Smooth muscle cell (in vitro differentiated cells): ENCODE measurements at regions not wholly inside any gene's neighbourhood (a gene's known extent, or its start where the extent isn't known, plus 50 kb on each side); places are given as distances from the start of the nearest gene placed in this dataset.

ENCODE experiments used
- DNase-seq: peaks from one replicate; lab custom pipeline; 2025; ENCODE audit not compliant: unreplicated experiment; lab: John Stamatoyannopoulos, UW
- H2AFZ ChIP-seq: fragments of 200-600 bp; sonication (generic); 2 replicates; pipeline ENCODE4 v1.6.0; 2016; ENCODE audit warnings: antibody characterized with exemption, low read depth, mild to moderate bottlenecking
- H3F3A ChIP-seq: fragments of 200-600 bp; sonication (generic); 2 replicates; pipeline ENCODE4 v1.6.0; 2017; ENCODE audit warnings: antibody characterized with exemption, low read depth
- H3K27ac ChIP-seq: fragments of 200-600 bp; sonication (generic); 2 replicates; pipeline ENCODE4 v1.5.1; 2016; ENCODE audit warnings: low read depth, mild to moderate bottlenecking
- H3K27me3 ChIP-seq: fragments of 200-600 bp; sonication (generic); 2 replicates; pipeline ENCODE4 v1.6.1; 2016; ENCODE audit warnings: low read depth, mild to moderate bottlenecking
- H3K36me3 ChIP-seq: fragments of 200-600 bp; sonication (generic); 2 replicates; pipeline ENCODE4 v1.5.1; 2016; ENCODE audit warnings: low read depth
- H3K4me1 ChIP-seq: fragments of 200-600 bp; sonication (generic); 2 replicates; pipeline ENCODE4 v1.5.1; 2016; ENCODE audit warnings: low read depth
- H3K4me2 ChIP-seq: fragments of 200-600 bp; sonication (generic); 2 replicates; pipeline ENCODE4 v1.6.0; 2016; ENCODE audit warnings: mild to moderate bottlenecking
- H3K4me3 ChIP-seq: fragments of 200-600 bp; sonication (generic); 2 replicates; pipeline ENCODE4 v1.5.1; 2016; ENCODE audit warnings: mild to moderate bottlenecking
- H3K79me2 ChIP-seq: fragments of 200-600 bp; sonication (generic); 2 replicates; pipeline ENCODE4 v1.6.0; 2016; ENCODE audit warnings: low read depth, mild to moderate bottlenecking
- H3K9ac ChIP-seq: fragments of 200-600 bp; sonication (generic); 2 replicates; pipeline ENCODE4 v1.6.0; 2016; ENCODE audit warnings: low read depth
- H3K9me3 ChIP-seq: fragments of 200-600 bp; sonication (generic); replicated peaks from 2 replicates; pipeline ENCODE4 v1.5.1; 2016; ENCODE audit warnings: low read depth
- H4K20me1 ChIP-seq: fragments of 200-600 bp; sonication (generic); 2 replicates; pipeline ENCODE4 v1.6.0; 2016; ENCODE audit warnings: low read depth
- WGBS: methylation state at CpG from one replicate; pipeline ENCODE4 v1.1.7; 2016; ENCODE audit warnings: low lambda C conversion rate; 5-methylcytosine and 5-hydroxymethylcytosine counted together
- TF ChIP-seq, protein P1 (sequence below): fragments of 200-600 bp; sonication (generic); IDR thresholded peaks from 2 replicates; pipeline ENCODE4 v1.5.1; 2017; ENCODE audit warnings: borderline replicate concordance, mild to moderate bottlenecking, antibody characterized with exemption; ENCODE audit not compliant: insufficient read depth, poor library complexity, severe bottlenecking

DNA sequence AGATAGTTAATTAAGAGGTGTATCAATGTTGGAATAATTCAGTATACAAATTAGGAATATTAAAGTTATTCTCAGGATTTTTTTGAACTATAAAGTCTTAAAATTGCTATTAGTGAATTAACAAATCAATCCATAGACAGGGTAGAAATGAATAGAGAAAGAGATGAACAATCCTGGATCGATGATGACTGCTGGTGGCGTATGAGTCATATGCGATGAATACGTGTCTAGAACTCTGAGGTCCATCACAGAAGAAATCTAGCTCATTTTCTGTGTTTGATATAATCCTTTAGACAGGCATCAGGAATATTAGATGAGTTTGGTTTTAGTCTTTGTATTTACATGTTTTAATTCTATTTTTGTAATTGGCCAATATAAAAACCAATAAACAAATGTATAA is 85.4 kb upstream of the RTL1 start:
- H3K4me3 ChIP-seq = no peak overlapping the region
- H2AFZ ChIP-seq = no peak overlapping the region
- WGBS = 78% methylated on average over 4 of the region's 4 CpGs
- TF ChIP-seq, protein P1, sequence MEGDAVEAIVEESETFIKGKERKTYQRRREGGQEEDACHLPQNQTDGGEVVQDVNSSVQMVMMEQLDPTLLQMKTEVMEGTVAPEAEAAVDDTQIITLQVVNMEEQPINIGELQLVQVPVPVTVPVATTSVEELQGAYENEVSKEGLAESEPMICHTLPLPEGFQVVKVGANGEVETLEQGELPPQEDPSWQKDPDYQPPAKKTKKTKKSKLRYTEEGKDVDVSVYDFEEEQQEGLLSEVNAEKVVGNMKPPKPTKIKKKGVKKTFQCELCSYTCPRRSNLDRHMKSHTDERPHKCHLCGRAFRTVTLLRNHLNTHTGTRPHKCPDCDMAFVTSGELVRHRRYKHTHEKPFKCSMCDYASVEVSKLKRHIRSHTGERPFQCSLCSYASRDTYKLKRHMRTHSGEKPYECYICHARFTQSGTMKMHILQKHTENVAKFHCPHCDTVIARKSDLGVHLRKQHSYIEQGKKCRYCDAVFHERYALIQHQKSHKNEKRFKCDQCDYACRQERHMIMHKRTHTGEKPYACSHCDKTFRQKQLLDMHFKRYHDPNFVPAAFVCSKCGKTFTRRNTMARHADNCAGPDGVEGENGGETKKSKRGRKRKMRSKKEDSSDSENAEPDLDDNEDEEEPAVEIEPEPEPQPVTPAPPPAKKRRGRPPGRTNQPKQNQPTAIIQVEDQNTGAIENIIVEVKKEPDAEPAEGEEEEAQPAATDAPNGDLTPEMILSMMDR = no peak
- peak overlapping the region; percentile 95 for H3K27ac ChIP-seq
- H3K27me3 ChIP-seq = no peaks in the 10 kb centered on the region
- no peaks in the 10 kb centered on the region for H3K36me3 ChIP-seq
- H3K4me1 ChIP-seq = no peaks in the 10 kb centered on the region
- H3K9ac ChIP-seq = peak overlapping the region; percentile 63
- no peak for DNase-seq
- peaks cover 5% of the 10 kb centered on the region for H3F3A ChIP-seq
- H4K20me1 ChIP-seq = no peaks in the 10 kb centered on the region
- H3K9me3 ChIP-seq = no peaks in the 10 kb centered on the region
- H3K4me2 ChIP-seq = peak overlapping the region; percentile 19
- H3K79me2 ChIP-seq = no peaks in the 10 kb centered on the region

DNA sequence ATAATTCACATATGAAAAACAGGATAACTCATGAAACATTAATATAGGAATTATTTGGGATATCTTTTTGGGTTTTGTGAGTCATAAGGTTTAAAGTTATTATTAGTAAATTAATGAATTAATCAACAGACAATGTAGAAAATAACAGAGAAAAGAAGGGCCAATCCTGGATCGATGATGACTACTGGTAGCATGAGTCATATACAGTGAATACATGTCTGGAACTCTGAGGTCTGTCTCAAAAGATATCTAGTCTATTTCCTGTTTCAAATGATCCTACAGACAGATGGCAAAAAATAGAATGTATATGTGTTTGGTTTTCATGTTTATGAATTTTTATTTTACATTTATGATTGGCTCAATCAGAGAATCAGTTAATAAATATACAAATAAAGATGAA is 86.4 kb upstream of the RTL1 start:
- Histone ChIP-seq H2AFZ (no peak overlapping the region), H3K9me3 (no peaks in the 10 kb centered on the region), H3K79me2 (no peaks in the 10 kb centered on the region), H3F3A (peaks cover 5% of the 10 kb centered on the region), H4K20me1 (no peaks in the 10 kb centered on the region), H3K4me2 (no peak overlapping the region), H3K4me3 (no peak overlapping the region), H3K4me1 (no peaks in the 10 kb centered on the region), H3K27ac (peak overlapping the region; percentile 95), H3K27me3 (no peaks in the 10 kb centered on the region), H3K9ac (peak overlapping the region; percentile 63), H3K36me3 (no peaks in the 10 kb centered on the region)
- 35% methylated on average over 1 of the region's 1 CpG for WGBS
- TF ChIP-seq, protein P1 = no peak
- no peak for DNase-seq

DNA sequence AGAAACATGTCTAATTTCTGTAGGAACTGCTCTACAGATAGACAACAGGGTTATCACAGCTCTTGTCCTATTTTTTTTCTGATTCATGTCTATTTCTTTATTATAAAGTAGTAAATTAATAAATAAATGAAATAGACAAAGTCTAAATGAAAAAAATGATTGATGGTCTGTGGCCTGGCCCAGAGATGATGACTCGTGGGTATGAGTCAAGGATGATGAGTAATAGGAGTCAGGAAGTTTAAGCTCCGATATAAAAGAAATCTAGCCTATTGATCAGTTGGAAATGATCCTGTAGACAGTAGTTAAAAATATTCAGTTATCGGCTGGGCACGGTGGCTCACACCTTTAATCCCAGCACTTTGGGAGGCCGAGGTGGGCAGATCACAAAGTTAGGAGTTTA is 90.6 kb upstream of the RTL1 start:
- DNase-seq = no peak
- Histone ChIP-seq H3K4me3 (no peak overlapping the region), H3K9ac (no peak overlapping the region), H3F3A (no peaks in the 10 kb centered on the region), H3K4me1 (no peaks in the 10 kb centered on the region), H3K79me2 (no peaks in the 10 kb centered on the region), H3K36me3 (no peaks in the 10 kb centered on the region), H3K27ac (peak overlapping the region; percentile 34), H4K20me1 (no peaks in the 10 kb centered on the region), H3K4me2 (no peak overlapping the region), H3K9me3 (no peaks in the 10 kb centered on the region), H3K27me3 (no peaks in the 10 kb centered on the region), H2AFZ (no peak overlapping the region)
- 78% methylated on average over 5 of the region's 5 CpGs for WGBS
- TF ChIP-seq, protein P1 = no peak

DNA sequence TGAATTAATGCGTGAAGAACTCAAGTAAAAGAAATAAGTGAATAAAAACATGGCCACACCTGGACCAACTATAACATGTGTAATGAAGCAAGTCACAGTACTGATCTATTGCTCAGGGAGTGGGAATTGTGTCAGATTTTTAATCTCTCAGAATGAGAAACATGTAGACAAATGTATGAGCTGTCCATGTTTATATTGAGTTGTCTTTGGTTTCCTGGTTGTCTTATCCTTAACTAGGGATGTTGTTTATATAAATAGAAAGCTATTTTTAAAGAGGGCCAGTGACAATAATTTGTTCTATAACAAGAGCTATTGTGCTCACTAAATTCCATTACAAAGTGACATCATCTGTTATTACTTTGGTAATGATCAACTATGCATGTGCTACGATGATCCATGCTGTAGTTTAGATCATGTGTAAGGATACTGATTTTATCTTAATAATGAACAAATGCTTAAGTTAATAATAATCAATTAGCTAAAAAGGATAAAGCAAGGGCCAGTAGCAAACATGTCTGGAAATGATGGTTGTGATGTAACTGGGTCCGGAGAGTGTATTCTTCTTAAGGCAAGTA is 91.3 kb upstream of the RTL1 start:
- no peak overlapping the region for H2AFZ ChIP-seq
- 83% methylated on average over 3 of the region's 3 CpGs for WGBS
- no peaks in the 10 kb centered on the region for H3K36me3 ChIP-seq
- no peak overlapping the region for H3K9ac ChIP-seq
- no peak overlapping the region for H3K4me3 ChIP-seq
- H3K4me2 ChIP-seq = no peak overlapping the region
- no peaks in the 10 kb centered on the region for H4K20me1 ChIP-seq
- H3K4me1 ChIP-seq = no peaks in the 10 kb centered on the region
- H3K27ac ChIP-seq = peak overlapping the region; percentile 34
- no peaks in the 10 kb centered on the region for H3K27me3 ChIP-seq
- H3F3A ChIP-seq = no peaks in the 10 kb centered on the region
- no peaks in the 10 kb centered on the region for H3K79me2 ChIP-seq
- no peaks in the 10 kb centered on the region for H3K9me3 ChIP-seq
- TF ChIP-seq, protein P1 = no peak
- DNase-seq = no peak
